CD14-positive monocyte (primary cell): ENCODE measurements at regions not wholly inside any gene's neighbourhood (a gene's known extent, or its start where the extent isn't known, plus 50 kb on each side); places are given as distances from the start of the nearest gene placed in this dataset.

Experiments
- DNase-seq, 3 donors: peaks; one replicate each; pipeline ENCODE4 v3.0.0-alpha.2; 2011 to 2022
- H2AFZ ChIP-seq: 2 replicates; pipeline ENCODE4 v1.6.0; 2012; ENCODE audit warnings: mild to moderate bottlenecking, low read depth, low read length, inconsistent platforms; ENCODE audit not compliant: insufficient read depth, poor library complexity, severe bottlenecking
- H3K27ac ChIP-seq, 2 donors: 1 replicate in 1 of 2; 2 replicates in 1 of 2; pipeline ENCODE4 v1.5.1; 2012 to 2013; ENCODE audit warnings: low read length in 2 of 2, control low read depth in 1 of 2, inconsistent platforms in 1 of 2, low read depth in 1 of 2, mild to moderate bottlenecking in 1 of 2
- H3K27me3 ChIP-seq, 2 donors: one replicate each; pipeline versions ENCODE4 v1.6.0 to v1.6.1; 2011 to 2013; ENCODE audit warnings: low read length in 2 of 2; ENCODE audit not compliant: control insufficient read depth in 2 of 2, insufficient read depth in 2 of 2
- H3K36me3 ChIP-seq, 2 donors: replicated peaks in 1 of 2; 1 replicate in 1 of 2; 2 replicates in 1 of 2; pipeline versions ENCODE4 v1.5.1 to v1.6.1; 2012 to 2013; ENCODE audit warnings: low read length in 2 of 2, control low read depth in 1 of 2, inconsistent platforms in 1 of 2, mild to moderate bottlenecking in 1 of 2; ENCODE audit not compliant: insufficient read depth in 2 of 2, control insufficient read depth in 1 of 2
- H3K4me1 ChIP-seq, 2 donors: 1 replicate in 1 of 2; 2 replicates in 1 of 2; pipeline versions ENCODE4 v1.5.1 to v1.6.1; 2012 to 2013; ENCODE audit warnings: low read length in 2 of 2, control low read depth in 1 of 2, inconsistent platforms in 1 of 2, mild to moderate bottlenecking in 1 of 2, moderate library complexity in 1 of 2; ENCODE audit not compliant: insufficient read depth in 2 of 2, control insufficient read depth in 1 of 2
- H3K4me2 ChIP-seq: replicated peaks from 2 replicates; pipeline ENCODE3; 2012; ENCODE audit warnings: low read length, moderate library complexity, mild to moderate bottlenecking; ENCODE audit not compliant: poor library complexity, severe bottlenecking; ENCODE audit errors: extremely low read depth
- H3K4me3 ChIP-seq, 3 experiments: fragments of 200-600 bp in 1 of 3; sonication (generic) in 1 of 3; replicated peaks in 1 of 3; 1 replicate in 2 of 3; 2 replicates in 1 of 3; pipeline ENCODE4 v1.5.1; 2011 to 2013; ENCODE audit warnings: low read length in 3 of 3, mild to moderate bottlenecking in 3 of 3, control low read depth in 2 of 3, low read depth in 2 of 3, inconsistent platforms in 1 of 3, moderate library complexity in 1 of 3
- H3K79me2 ChIP-seq: 2 replicates; pipeline ENCODE4 v1.6.0; 2012; ENCODE audit warnings: mild to moderate bottlenecking, control low read depth, inconsistent platforms, low read length, moderate library complexity; ENCODE audit not compliant: insufficient read depth
- H3K9ac ChIP-seq: 2 replicates; pipeline ENCODE4 v1.6.0; 2017; ENCODE audit warnings: low read length, mild to moderate bottlenecking; ENCODE audit not compliant: insufficient read depth, poor library complexity, severe bottlenecking
- H3K9me3 ChIP-seq, 2 donors: replicated peaks in 1 of 2; 1 replicate in 1 of 2; 2 replicates in 1 of 2; pipeline versions ENCODE4 v1.5.1 to v1.6.1; 2012 to 2013; ENCODE audit warnings: low read length in 2 of 2, control low read depth in 1 of 2; ENCODE audit not compliant: control insufficient read depth in 1 of 2, insufficient read depth in 1 of 2
- H4K20me1 ChIP-seq: 2 replicates; pipeline ENCODE4 v1.6.0; 2012; ENCODE audit warnings: mild to moderate bottlenecking, low read length, control low read depth, moderate library complexity; ENCODE audit not compliant: insufficient read depth
- H3K27ac Mint-ChIP-seq, 7 donors: one replicate each; pipeline ENCODE4 v1.8.0; 2020; ENCODE audit warnings: mild to moderate bottlenecking in 7 of 7, mixed read lengths in 7 of 7, moderate library complexity in 6 of 7, inconsistent platforms in 2 of 7
- H3K27me3 Mint-ChIP-seq, 3 donors: one replicate each; pipeline ENCODE4 v1.8.0; 2021 to 2022; ENCODE audit warnings: low read depth in 3 of 3, mild to moderate bottlenecking in 3 of 3, mixed read lengths in 3 of 3, moderate library complexity in 3 of 3, inconsistent platforms in 1 of 3
- H3K36me3 Mint-ChIP-seq, 2 donors: one replicate each; pipeline ENCODE4 v1.8.0; 2020; ENCODE audit warnings: mixed read lengths in 2 of 2, inconsistent platforms in 1 of 2, mild to moderate bottlenecking in 1 of 2
- H3K4me1 Mint-ChIP-seq: one replicate; pipeline ENCODE4 v1.8.0; 2020; ENCODE audit warnings: mild to moderate bottlenecking, mixed read lengths
- H3K4me3 Mint-ChIP-seq, 2 donors: one replicate each; pipeline ENCODE4 v1.8.0; 2020; ENCODE audit warnings: mild to moderate bottlenecking in 2 of 2, mixed read lengths in 2 of 2, moderate library complexity in 1 of 2
- H3K9me3 Mint-ChIP-seq, 7 donors: one replicate each; pipeline ENCODE4 v1.8.0; 2020 to 2022; ENCODE audit warnings: mixed read lengths in 7 of 7, mild to moderate bottlenecking in 6 of 7, moderate library complexity in 6 of 7, inconsistent platforms in 2 of 7
- WGBS: methylation state at CpG from one replicate; pipeline ENCODE4 v1.1.5; 2013; ENCODE audit warnings: missing lambda C conversion rate; ENCODE audit not compliant: insufficient coverage; 5-methylcytosine and 5-hydroxymethylcytosine counted together
- intact Hi-C, 2 donors: fragments of 100-400 bp; cut with micrococcal nuclease; formaldehyde crosslinking; loops; one replicate each; pipeline versions ENCODE4 v1.15.0 to v1.15.1; 2023
- TF ChIP-seq, protein P1 (sequence below): fragments of 200-600 bp; IDR thresholded peaks from one replicate; pipeline ENCODE4 v1.8.0; 2022; ENCODE audit warnings: antibody characterized with exemption, mild to moderate bottlenecking

DNA sequence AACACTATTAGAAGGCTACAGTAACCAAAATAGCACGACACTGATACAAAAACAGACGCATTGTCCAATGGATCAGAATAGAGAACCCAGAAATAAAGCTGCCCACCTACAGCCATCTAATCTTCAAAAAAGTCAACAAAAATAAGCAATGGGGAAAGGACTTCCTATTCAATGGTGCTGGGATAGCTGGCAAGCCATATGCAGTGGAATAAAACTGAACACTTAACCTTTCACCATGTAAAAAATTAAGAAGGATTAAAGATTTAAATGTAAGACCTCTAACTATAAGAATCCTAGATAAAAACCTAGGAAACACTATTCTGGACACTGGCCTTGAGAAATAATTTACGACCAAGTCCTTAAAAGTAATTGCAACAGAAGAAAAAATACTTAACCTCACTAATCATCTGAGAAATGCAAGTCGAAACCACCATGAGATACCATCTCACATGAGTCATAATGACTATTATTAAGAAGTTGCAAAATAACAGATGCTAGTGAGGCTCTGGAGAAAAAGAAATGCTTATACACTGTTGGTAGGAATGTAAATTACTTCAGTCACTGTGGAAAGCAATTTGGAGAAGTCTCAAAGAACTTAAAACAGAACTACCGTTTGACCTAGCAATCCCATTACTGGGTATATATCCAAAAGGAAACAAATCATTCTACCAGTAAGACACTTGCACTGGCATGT, 203.3 kb upstream of the CDH9 start:
- Histone ChIP-seq H2AFZ (no peak overlapping the region), H3K79me2 (no peaks in the 10 kb centered on the region), H3K4me1 (no peaks in the 10 kb centered on the region), H3K36me3 (no peaks in the 10 kb centered on the region), H3K27me3 (no peaks in the 10 kb centered on the region), H3K27ac (no peak overlapping the region), H3K4me2 (no peak overlapping the region), H3K9me3 (peaks cover 0 to 4% of the 10 kb centered on the region in 2 donors), H4K20me1 (no peaks in the 10 kb centered on the region), H3K9ac (no peak overlapping the region), H3K4me3 (no peak overlapping the region)
- DNase-seq: no peak
- Mint-ChIP-seq H3K36me3 (no peaks in the 10 kb centered on the region), H3K9me3 (peaks cover 0 to 6% (median 2%) of the 10 kb centered on the region in 7 donors), H3K4me3 (no peak overlapping the region), H3K27me3 (no peaks in the 10 kb centered on the region), H3K4me1 (peaks cover 2% of the 10 kb centered on the region), H3K27ac (no peak overlapping the region)
- WGBS: no CpG with 5 or more reads among the region's 5 CpGs
- TF ChIP-seq, protein P1, sequence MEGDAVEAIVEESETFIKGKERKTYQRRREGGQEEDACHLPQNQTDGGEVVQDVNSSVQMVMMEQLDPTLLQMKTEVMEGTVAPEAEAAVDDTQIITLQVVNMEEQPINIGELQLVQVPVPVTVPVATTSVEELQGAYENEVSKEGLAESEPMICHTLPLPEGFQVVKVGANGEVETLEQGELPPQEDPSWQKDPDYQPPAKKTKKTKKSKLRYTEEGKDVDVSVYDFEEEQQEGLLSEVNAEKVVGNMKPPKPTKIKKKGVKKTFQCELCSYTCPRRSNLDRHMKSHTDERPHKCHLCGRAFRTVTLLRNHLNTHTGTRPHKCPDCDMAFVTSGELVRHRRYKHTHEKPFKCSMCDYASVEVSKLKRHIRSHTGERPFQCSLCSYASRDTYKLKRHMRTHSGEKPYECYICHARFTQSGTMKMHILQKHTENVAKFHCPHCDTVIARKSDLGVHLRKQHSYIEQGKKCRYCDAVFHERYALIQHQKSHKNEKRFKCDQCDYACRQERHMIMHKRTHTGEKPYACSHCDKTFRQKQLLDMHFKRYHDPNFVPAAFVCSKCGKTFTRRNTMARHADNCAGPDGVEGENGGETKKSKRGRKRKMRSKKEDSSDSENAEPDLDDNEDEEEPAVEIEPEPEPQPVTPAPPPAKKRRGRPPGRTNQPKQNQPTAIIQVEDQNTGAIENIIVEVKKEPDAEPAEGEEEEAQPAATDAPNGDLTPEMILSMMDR: no peak
- intact Hi-C loops: no loop called here

DNA sequence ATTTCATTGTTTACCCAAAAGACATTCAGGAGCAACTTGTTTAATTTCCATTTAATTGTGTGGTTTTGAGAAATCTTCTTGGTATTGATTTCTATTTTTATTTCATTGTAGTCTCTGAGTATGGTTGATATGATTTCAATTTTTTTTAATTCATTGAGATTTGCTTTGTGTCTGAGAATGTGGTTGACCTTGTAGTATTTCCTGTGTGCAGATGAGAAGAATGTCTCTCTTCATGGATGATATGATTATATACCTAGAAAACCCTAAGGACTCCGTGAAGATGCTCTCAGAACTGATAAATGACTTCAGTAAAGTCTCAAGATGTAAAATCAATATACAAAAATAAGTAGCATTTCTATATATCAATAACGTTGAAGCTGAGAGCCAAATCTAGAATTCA, 202.4 kb upstream of the CDH9 start:
- no peak overlapping the region for H3K4me3 ChIP-seq
- TF ChIP-seq, protein P1: no peak
- no peaks in the 10 kb centered on the region for H3K27me3 ChIP-seq
- intact Hi-C loops: no loop called here
- no peak overlapping the region for H3K27ac Mint-ChIP-seq
- no peak overlapping the region for H3K4me2 ChIP-seq
- H3K27me3 Mint-ChIP-seq: no peaks in the 10 kb centered on the region
- H3K4me1 ChIP-seq: no peaks in the 10 kb centered on the region
- no peak overlapping the region for H2AFZ ChIP-seq
- DNase-seq: no peak
- H3K4me1 Mint-ChIP-seq: peaks cover 2% of the 10 kb centered on the region
- H4K20me1 ChIP-seq: no peaks in the 10 kb centered on the region
- H3K36me3 Mint-ChIP-seq: no peaks in the 10 kb centered on the region
- peaks cover 0 to 4% of the 10 kb centered on the region in 2 donors for H3K9me3 ChIP-seq
- WGBS: no CpG with 5 or more reads among the region's 2 CpGs
- H3K79me2 ChIP-seq: no peaks in the 10 kb centered on the region
- H3K9me3 Mint-ChIP-seq: peaks cover 0 to 6% (median 2%) of the 10 kb centered on the region in 7 donors
- no peak overlapping the region for H3K9ac ChIP-seq
- H3K36me3 ChIP-seq: no peaks in the 10 kb centered on the region
- H3K4me3 Mint-ChIP-seq: no peak overlapping the region
- H3K27ac ChIP-seq: no peak overlapping the region
